Cardiac fibroblast (primary cell): ENCODE measurements at regions not wholly inside any gene's neighbourhood (a gene's known extent, or its start where the extent isn't known, plus 50 kb on each side); places are given as distances from the start of the nearest gene placed in this dataset.

ENCODE experiments used
- DNase-seq, 2 donors: peaks; one replicate each; pipeline versions ENCODE4 v3.0.0 to v3.0.0-alpha.2; 2010; ENCODE audit warnings: low read depth in 2 of 2
- H3K4me3 ChIP-seq, 2 donors: replicated peaks in 1 of 2; 1 replicate in 1 of 2; 2 replicates in 1 of 2; pipeline ENCODE4 v1.5.1; 2011; ENCODE audit warnings: low read depth in 2 of 2, low read length in 2 of 2, mild to moderate bottlenecking in 2 of 2, moderate library complexity in 1 of 2
- TF ChIP-seq, protein P1 (sequence below): IDR thresholded peaks from one replicate; pipeline ENCODE4 v1.5.1; 2011; ENCODE audit warnings: low read depth, mild to moderate bottlenecking, low read length, inconsistent platforms

DNA sequence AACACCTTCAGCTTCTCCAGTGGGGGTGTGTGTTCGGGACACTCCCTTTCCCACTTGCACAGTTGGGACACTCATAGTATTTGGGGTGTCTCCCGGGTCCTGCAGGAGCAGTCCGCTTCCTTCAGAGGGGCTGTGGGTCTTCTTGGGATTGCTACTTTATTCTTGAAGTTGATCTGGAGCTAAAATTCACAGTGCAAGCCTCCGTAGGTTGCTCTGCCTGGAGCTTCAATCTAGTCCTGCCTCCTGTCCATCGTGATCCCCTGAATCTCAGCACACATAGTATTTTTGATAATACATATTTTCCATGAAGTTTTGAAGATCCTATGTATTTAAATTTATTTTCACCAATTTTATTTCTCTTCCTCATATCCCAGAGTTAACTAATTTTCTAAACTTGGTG, 902.1 kb downstream of the LTN1 start:
- TF ChIP-seq, protein P1, sequence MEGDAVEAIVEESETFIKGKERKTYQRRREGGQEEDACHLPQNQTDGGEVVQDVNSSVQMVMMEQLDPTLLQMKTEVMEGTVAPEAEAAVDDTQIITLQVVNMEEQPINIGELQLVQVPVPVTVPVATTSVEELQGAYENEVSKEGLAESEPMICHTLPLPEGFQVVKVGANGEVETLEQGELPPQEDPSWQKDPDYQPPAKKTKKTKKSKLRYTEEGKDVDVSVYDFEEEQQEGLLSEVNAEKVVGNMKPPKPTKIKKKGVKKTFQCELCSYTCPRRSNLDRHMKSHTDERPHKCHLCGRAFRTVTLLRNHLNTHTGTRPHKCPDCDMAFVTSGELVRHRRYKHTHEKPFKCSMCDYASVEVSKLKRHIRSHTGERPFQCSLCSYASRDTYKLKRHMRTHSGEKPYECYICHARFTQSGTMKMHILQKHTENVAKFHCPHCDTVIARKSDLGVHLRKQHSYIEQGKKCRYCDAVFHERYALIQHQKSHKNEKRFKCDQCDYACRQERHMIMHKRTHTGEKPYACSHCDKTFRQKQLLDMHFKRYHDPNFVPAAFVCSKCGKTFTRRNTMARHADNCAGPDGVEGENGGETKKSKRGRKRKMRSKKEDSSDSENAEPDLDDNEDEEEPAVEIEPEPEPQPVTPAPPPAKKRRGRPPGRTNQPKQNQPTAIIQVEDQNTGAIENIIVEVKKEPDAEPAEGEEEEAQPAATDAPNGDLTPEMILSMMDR = no peak
- H3K4me3 ChIP-seq = peak overlapping the region in 1 of 2 donors; percentile 13
- DNase-seq = no peak

DNA sequence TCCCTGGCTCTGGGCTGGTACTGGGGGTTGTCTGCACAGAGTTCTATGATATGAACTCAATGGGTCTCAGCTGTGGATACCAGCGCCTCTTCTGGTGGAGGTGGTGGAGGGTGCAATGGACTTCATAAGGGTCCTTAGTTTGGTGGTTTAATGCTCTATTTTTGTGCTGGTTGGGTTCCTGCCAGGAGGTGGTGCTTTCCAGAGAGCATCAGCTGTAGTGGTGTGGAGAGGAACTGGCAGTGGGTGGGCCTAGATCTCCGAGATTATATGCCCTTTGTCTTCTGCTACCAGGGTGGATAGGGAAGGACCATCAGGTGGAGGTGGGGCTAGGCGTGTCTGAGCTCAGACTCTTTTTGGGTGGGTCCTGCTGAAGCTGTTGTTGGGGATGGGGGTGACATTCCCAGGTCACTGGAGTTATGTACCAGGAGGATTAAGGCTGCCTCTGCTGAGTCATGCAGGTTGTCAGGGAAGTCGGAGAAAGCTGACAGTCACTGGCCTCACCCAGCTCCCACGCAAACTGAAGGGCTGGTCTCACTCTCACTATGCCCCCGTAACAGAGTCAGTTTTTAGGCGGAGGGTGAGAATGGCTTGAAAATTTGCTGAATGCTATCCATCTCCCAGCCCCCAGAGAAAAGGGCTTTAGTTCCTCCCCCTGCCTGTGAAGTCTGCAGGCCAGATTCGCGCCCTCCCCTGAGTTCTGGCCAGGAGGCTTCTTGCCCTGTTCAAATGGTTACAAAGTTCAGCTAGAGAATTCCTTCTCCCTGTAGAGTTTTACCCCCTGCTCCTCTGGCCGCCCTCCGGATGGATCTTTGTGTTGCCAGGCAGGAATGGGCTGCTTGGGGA, 902.9 kb downstream of the LTN1 start:
- DNase-seq = peak; percentile 13 to 54
- TF ChIP-seq, protein P1 = no peak
- H3K4me3 ChIP-seq = peak overlapping the region in 1 of 2 donors; percentile 13

DNA sequence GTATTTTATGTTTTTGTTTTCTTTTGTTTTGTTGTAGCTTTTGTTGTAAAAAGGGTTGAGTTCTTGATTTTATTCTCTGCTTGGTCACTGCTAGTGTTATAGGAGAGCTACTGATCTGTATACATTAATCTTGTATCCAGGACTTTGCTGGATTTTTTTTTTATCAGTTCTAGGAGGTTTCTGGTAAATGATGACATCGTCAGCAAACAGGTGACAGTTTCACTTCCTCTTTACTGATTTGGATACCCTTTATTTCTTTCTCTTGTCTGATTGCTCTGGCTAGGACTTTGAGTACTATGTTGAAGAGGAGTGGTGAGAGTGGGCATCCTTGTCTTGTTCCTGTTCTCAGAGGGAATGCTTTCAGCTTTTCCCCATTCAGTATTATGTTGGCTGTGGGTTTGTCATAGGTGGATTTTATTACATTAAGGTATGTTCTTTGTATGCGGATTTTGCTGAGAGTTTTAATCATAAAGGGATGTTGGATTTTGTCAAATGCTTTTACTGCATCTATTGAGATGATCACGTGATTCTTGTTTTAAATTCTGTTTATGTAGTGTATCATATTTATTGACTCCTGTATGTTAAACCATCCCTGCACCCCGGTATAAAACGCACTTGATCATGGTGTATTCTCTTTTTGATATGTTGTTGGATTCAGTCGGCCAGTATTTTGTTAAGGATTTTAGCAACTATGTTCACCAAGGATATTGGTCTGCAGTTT, 905.7 kb downstream of the LTN1 start:
- H3K4me3 ChIP-seq = no peak overlapping the region
- DNase-seq = no peak
- TF ChIP-seq, protein P1 = no peak

DNA sequence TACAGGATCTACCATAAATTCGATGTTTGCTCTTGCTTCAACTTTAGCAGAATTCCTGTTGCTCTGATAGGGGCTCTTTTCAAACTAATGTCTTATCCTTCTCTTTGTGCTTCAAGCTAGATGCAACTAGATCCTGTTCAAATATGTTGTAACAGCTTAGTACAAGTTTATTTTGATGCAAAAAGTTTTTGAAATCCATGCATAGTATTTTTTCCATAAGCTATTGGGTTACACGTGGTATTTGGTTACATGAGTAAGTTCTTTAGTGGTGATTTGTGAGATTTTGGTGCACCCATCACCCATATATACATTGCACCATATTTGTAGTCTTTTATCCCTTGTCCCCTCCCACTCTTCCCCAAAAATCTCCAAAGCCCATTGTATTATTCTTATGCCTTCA, 907.7 kb downstream of the LTN1 start:
- DNase-seq = no peak
- TF ChIP-seq, protein P1 = no peak
- H3K4me3 ChIP-seq = no peak overlapping the region

DNA sequence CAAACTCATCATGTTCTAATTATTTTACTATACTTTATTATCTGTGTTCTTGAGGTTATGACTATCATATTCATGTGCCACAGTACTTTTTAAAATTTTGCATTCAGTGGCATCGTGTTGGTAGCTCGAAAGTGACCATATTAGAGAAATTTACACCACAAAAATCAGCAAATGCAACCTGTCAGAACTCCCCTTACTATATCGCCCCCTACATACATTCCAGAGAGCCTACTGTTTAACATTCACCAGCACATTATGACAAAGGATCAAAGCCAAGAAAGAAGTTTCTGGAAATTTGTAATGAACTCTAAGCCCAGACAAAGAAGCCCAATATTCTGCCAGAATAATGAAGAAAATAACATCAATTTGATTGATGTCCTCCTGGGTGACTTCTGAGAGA, 909.3 kb downstream of the LTN1 start:
- H3K4me3 ChIP-seq = no peak overlapping the region
- TF ChIP-seq, protein P1 = no peak
- DNase-seq = no peak

DNA sequence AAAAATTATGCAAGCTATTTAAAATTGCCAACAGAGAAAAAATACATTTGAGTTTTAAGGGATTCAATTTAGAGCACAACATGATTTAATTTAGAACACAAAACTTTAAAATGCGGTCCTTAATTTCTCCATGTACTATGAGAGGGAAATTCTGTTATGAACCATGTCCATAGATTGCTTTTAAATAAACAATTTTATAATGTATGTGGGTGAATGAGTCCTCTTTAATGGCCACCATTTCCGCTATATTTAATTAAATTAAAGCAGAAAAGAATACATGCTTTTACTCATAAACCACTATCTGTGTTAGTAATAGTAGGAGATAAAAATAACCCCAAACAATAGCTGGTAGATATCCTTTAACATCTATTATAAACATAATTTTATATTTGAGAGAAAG, 914.6 kb downstream of the LTN1 start:
- TF ChIP-seq, protein P1 = no peak
- no peak for DNase-seq
- no peak overlapping the region for H3K4me3 ChIP-seq
